Vagina (tissue), 2 donors: ENCODE measurements at regions not wholly inside any gene's neighbourhood (a gene's known extent, or its start where the extent isn't known, plus 50 kb on each side); places are given as distances from the start of the nearest gene placed in this dataset.

Experiments used
- CTCF ChIP-seq, 3 experiments: fragments of 450-650 bp in 2 of 3; fragments of 200-600 bp in 1 of 3; sonication (generic) in 1 of 3; IDR thresholded peaks; one replicate each; pipeline ENCODE4 v1.5.1; 2017 to 2019; ENCODE audit warnings: antibody characterized with exemption in 3 of 3, mild to moderate bottlenecking in 2 of 3, moderate library complexity in 2 of 3
- POLR2A ChIP-seq, 2 donors: fragments of 450-650 bp; IDR thresholded peaks; one replicate each; pipeline ENCODE4 v1.6.1; 2017; ENCODE audit warnings: antibody characterized with exemption in 2 of 2, mild to moderate bottlenecking in 2 of 2, moderate library complexity in 2 of 2
- POLR2AphosphoS5 ChIP-seq, 2 donors: sonication (generic); formaldehyde crosslinking; IDR thresholded peaks; one replicate each; pipeline ENCODE4 v1.9.0; 2017; ENCODE audit warnings: antibody characterized with exemption in 2 of 2, mild to moderate bottlenecking in 2 of 2, low read depth in 1 of 2; ENCODE audit not compliant: insufficient read depth in 1 of 2

GRCh38 chr1:14100919-14101318 lies 400.9 kb downstream of the PRDM2 start:
- no peak for TF ChIP-seq POLR2A (IDR thresholded peaks at IDR 0.05)
- TF ChIP-seq CTCF (IDR thresholded peaks at IDR 0.05), result no peak
- no peak for TF ChIP-seq POLR2AphosphoS5 (IDR thresholded peaks at IDR 0.05; ENCODE audit: insufficient read depth in 1 of 2, low read depth in 1 of 2)
